Adrenal gland (tissue), 9 donors: ENCODE measurements at regions not wholly inside any gene's neighbourhood (a gene's known extent, or its start where the extent isn't known, plus 50 kb on each side); places are given as distances from the start of the nearest gene placed in this dataset.

Source experiments
- DNase-seq, 7 donors: peaks; one replicate each; pipeline ENCODE4 v3.0.0-alpha.2; 2019 to 2020
- H3K27ac ChIP-seq, 5 donors: fragments of 200-600 bp; sonication (generic) in 4 of 5; 1 replicate in 3 of 5; 2 replicates in 2 of 5; pipeline versions ENCODE4 v1.5.1 to v1.8.0; 2016 to 2020; ENCODE audit warnings: mild to moderate bottlenecking in 1 of 5
- H3K27me3 ChIP-seq: fragments of 200-600 bp; 2 replicates; pipeline ENCODE4 v1.8.0; 2021
- H3K36me3 ChIP-seq, 2 donors: fragments of 200-600 bp; replicated peaks in 1 of 2; 1 replicate in 1 of 2; 2 replicates in 1 of 2; pipeline versions ENCODE4 v1.5.1 to v1.8.0; 2018 to 2022
- H3K4me1 ChIP-seq, 2 donors: fragments of 200-600 bp; replicated peaks in 1 of 2; 1 replicate in 1 of 2; 2 replicates in 1 of 2; pipeline versions ENCODE4 v1.5.1 to v1.8.0; 2018 to 2021
- H3K4me3 ChIP-seq, 4 donors: fragments of 200-600 bp; sonication (generic) in 3 of 4; one replicate each; pipeline ENCODE4 v1.5.1; 2016 to 2018
- H3K9me3 ChIP-seq, 3 donors: fragments of 200-600 bp; sonication (generic) in 1 of 3; replicated peaks in 1 of 3; 1 replicate in 2 of 3; 2 replicates in 1 of 3; pipeline versions ENCODE4 v1.5.1 to v1.8.0; 2016 to 2021
- POLR2A ChIP-seq, 2 donors: fragments of 450-650 bp; IDR thresholded peaks; one replicate each; pipeline ENCODE4 v1.6.1; 2017; ENCODE audit warnings: antibody characterized with exemption in 2 of 2, mild to moderate bottlenecking in 2 of 2, moderate library complexity in 1 of 2
- WGBS, 4 donors: extraction: QIAGEN DNeasy Blood & Tissue Kit in 2 of 4; methylation state at CpG; one replicate each; pipeline versions ENCODE4 v1.1.5 to v1.1.7; 2013 to 2017; 5-methylcytosine and 5-hydroxymethylcytosine counted together
- intact Hi-C, 2 donors: fragments of 100-400 bp; cut with DNase I; formaldehyde crosslinking; loops; one replicate each; pipeline versions ENCODE4 v1.14.1 to v1.15.0; 2022 to 2023
- TF ChIP-seq, protein P1 (sequence below), 6 experiments: fragments of 450-650 bp in 4 of 6; fragments of 200-600 bp in 2 of 6; sonication (generic) in 1 of 6; IDR thresholded peaks; 1 replicate in 5 of 6; 2 replicates in 1 of 6; pipeline versions ENCODE4 v1.5.1 to v1.8.0; 2016 to 2021; ENCODE audit warnings: antibody characterized with exemption in 6 of 6, mild to moderate bottlenecking in 2 of 6, moderate library complexity in 1 of 6
- donor health status: healthy with polysubstance abuse.
- donor health status: Bipolar disorder and iron deficiency.
- donor health status: DM: yes; HTN: yes; CAD: no.
- donor health status: DM: no; HTN: no; CAD: no.
- donor health status: DM: no; HTN: no; CAD: no.

DNA sequence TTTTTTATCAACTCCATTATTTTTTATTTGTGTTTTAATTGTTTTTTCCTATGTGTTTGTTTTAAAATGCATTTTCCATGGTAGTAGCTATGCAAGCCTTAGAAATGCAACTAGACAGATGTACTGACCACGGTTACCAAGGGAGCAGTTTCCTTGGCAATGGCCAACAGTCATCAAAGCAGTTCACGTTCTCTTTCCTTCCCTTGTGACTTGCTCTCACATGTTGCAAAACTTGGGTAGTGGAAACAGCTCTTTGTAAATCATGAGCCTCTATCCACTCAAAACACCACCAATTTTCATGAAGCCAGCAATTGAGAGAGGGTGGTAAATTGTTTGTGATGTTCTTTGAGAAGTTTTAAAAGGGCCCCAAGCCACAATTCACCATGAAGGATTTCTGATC, 499.4 kb upstream of the MDFIC2 start:
- no peaks in the 10 kb centered on the region for H3K27me3 ChIP-seq
- intact Hi-C loops = no loop called here
- no peak overlapping the region for H3K4me3 ChIP-seq
- H3K4me1 ChIP-seq = no peaks in the 10 kb centered on the region
- no peak for DNase-seq
- TF ChIP-seq POLR2A (IDR thresholded peaks at IDR 0.05) = no peak
- TF ChIP-seq, protein P1, sequence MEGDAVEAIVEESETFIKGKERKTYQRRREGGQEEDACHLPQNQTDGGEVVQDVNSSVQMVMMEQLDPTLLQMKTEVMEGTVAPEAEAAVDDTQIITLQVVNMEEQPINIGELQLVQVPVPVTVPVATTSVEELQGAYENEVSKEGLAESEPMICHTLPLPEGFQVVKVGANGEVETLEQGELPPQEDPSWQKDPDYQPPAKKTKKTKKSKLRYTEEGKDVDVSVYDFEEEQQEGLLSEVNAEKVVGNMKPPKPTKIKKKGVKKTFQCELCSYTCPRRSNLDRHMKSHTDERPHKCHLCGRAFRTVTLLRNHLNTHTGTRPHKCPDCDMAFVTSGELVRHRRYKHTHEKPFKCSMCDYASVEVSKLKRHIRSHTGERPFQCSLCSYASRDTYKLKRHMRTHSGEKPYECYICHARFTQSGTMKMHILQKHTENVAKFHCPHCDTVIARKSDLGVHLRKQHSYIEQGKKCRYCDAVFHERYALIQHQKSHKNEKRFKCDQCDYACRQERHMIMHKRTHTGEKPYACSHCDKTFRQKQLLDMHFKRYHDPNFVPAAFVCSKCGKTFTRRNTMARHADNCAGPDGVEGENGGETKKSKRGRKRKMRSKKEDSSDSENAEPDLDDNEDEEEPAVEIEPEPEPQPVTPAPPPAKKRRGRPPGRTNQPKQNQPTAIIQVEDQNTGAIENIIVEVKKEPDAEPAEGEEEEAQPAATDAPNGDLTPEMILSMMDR (IDR thresholded peaks at IDR 0.05) = no peak
- no peaks in the 10 kb centered on the region for H3K9me3 ChIP-seq
- 53 to 66% (median 62%) methylated on average over 2 of the region's 2 CpGs for WGBS, 4 donors
- H3K27ac ChIP-seq = no peak overlapping the region
- no peaks in the 10 kb centered on the region for H3K36me3 ChIP-seq

DNA sequence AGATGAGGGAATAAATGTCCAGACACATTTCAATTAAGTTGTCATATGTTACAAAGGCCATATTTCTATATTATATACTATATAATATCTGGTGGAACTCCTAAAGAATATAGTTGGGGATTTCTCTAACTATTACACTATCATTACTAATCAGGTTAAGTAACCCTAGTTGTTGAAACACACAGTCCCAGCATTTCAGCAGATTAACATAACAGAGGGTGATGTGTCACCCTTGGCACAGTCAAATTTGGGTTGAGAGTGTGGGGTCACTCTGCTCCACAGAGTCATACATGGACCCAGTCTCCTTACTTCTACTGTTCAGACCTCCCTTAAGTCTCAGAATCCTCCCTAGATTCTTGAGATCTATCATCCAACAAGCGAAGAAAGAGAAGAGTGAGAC, 496.4 kb upstream of the MDFIC2 start:
- 83 to 93% (median 89%) methylated on average over 1 of the region's 1 CpG for WGBS, 4 donors
- Histone ChIP-seq H3K9me3 (no peaks in the 10 kb centered on the region), H3K4me3 (no peak overlapping the region), H3K36me3 (no peaks in the 10 kb centered on the region), H3K4me1 (no peaks in the 10 kb centered on the region), H3K27me3 (no peaks in the 10 kb centered on the region), H3K27ac (no peak overlapping the region)
- DNase-seq = no peak
- intact Hi-C loops = no loop called here
- no peak for TF ChIP-seq POLR2A (IDR thresholded peaks at IDR 0.05)
- TF ChIP-seq, protein P1 (IDR thresholded peaks at IDR 0.05) = no peak

DNA sequence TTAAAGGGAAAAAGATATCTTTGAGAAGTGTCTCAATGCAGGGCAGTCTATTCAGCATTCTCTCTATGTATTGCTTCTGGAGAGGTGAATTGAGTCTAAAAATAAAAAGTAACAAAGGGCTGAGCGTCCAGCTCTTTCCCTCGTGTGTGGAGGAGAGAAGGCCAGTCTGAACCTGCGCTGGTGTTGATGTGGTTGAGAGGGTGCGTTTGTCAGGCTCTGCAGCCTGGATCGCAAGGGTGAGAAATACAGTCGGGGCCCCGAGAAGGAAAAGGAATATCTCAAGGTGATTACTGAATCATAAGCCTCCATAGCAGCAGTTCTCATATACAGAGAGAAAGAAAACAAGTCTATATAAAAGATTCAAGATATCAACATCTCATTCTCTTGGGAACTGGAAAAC, 494.1 kb upstream of the MDFIC2 start:
- intact Hi-C loops = no loop called here
- H3K27me3 ChIP-seq = no peaks in the 10 kb centered on the region
- no peaks in the 10 kb centered on the region for H3K4me1 ChIP-seq
- TF ChIP-seq POLR2A (IDR thresholded peaks at IDR 0.05) = no peak
- no peak for DNase-seq
- H3K9me3 ChIP-seq = no peaks in the 10 kb centered on the region
- WGBS, 4 donors = 78 to 87% (median 79%) methylated on average over 7 of the region's 7 CpGs
- no peak overlapping the region for H3K27ac ChIP-seq
- H3K4me3 ChIP-seq = no peak overlapping the region
- no peaks in the 10 kb centered on the region for H3K36me3 ChIP-seq

DNA sequence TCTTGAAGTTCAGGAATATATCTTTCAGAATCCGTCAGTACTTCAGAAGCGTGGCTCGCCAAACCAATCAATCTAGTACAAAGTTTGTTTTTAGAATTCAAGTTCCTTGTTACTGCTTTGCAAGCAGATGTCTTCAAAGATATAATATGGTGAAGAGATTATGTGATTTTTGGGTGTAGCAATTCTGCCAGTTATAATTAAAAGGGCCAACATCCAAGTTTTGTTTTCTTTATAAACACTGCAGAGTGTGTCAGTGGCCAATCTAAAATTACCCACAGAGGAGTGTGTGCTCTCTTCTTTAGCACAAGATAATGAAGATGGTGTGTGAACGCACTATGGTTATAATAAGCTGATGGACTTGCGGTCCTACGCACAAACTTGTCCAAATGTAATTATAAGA, 493.6 kb upstream of the MDFIC2 start:
- intact Hi-C loops = no loop called here
- no peaks in the 10 kb centered on the region for H3K27me3 ChIP-seq
- TF ChIP-seq POLR2A (IDR thresholded peaks at IDR 0.05) = no peak
- TF ChIP-seq, protein P1 (IDR thresholded peaks at IDR 0.05) = no peak
- 84 to 95% (median 91%) methylated on average over 6 of the region's 6 CpGs for WGBS, 4 donors
- H3K36me3 ChIP-seq = no peaks in the 10 kb centered on the region
- H3K4me1 ChIP-seq = no peaks in the 10 kb centered on the region
- H3K9me3 ChIP-seq = no peaks in the 10 kb centered on the region
- no peak overlapping the region for H3K27ac ChIP-seq
- no peak overlapping the region for H3K4me3 ChIP-seq
- no peak for DNase-seq

DNA sequence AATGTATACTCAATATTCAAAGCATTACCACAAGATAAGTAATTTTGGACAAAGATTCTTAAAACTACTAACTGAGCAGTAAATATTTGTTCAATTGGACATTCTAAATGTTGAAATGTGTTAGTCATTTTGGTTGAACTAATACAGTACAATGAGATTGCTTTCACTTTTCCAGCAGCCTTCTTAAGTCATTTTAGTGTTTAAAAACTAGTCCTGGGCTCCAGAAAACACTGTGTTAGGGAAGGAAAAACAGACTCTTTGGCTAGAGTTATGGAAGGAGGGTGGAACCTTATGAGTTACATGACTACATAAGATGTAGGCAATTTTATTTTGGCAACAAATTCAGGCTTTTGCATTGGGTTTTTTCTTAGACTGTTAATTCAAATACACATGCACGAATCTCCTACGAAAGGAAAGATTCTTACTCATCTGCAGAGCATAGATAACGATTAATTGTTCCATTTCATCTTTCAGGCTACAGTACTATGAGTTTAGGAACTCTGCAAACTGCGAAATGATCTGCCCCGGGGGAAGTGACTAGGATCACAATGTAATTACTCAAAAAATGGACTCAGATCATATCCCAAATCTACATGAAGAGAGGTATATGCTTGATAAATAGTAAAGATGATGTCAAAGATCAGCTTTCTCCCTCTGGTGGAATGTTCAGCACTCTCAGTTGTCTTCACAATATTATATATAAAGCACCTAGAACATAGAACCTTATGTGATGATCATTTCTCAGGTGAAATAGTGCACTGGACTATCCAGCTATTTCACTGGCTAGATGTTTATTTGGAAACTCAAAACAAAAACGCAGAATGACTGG, 492.8 kb upstream of the MDFIC2 start:
- no peak for DNase-seq

More for the DNA sequence above, 492.8 kb upstream of the MDFIC2 start:
- H3K27ac ChIP-seq = no peak overlapping the region
- TF ChIP-seq POLR2A (IDR thresholded peaks at IDR 0.05) = no peak
- TF ChIP-seq, protein P1 (IDR thresholded peaks at IDR 0.05) = no peak
- no peaks in the 10 kb centered on the region for H3K36me3 ChIP-seq
- intact Hi-C loops = no loop called here
- H3K9me3 ChIP-seq = no peaks in the 10 kb centered on the region
- 70 to 83% (median 78%) methylated on average over 6 of the region's 6 CpGs for WGBS, 4 donors
- no peak overlapping the region for H3K4me3 ChIP-seq
- H3K27me3 ChIP-seq = no peaks in the 10 kb centered on the region
- no peaks in the 10 kb centered on the region for H3K4me1 ChIP-seq
